AG09309 (cell line): ENCODE measurements at regions not wholly inside any gene's neighbourhood (a gene's known extent, or its start where the extent isn't known, plus 50 kb on each side); places are given as distances from the start of the nearest gene placed in this dataset.

Experiments
- DNase-seq: peaks from one replicate; pipeline ENCODE4 v3.0.0-alpha.2; 2010; ENCODE audit warnings: low read depth
- H3K4me3 ChIP-seq: 2 replicates; pipeline ENCODE4 v1.5.1; 2011; ENCODE audit warnings: mild to moderate bottlenecking, low read depth, low read length, moderate library complexity; ENCODE audit not compliant: control insufficient read depth
- CTCF ChIP-seq: IDR thresholded peaks from 2 replicates; pipeline ENCODE4 v1.5.1; 2011; ENCODE audit warnings: mild to moderate bottlenecking, low read depth, low read length, inconsistent platforms; ENCODE audit not compliant: insufficient read depth, control insufficient read depth; ENCODE audit errors: missing control alignments

DNA sequence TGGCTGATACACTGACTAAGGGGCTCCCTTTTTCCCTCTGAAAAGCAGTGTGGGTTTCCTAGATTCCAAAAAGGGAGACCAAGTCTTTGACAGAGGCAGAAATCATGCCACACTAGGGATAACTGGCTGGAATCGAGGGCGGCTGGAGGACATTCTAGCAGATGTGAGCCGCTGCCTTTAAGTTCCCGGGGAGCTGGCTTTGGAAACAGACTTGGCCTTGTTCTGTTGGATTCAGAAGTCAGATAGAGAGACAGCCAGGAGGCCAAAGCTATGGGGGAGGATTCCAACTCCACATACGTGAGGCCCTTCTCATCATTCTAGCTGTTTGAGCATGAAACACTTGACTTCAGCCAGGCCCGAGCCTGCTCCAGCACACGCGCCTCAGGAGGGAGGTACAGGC is 109.9 kb upstream of the FOXC1 start:
- no peak for DNase-seq
- no peak overlapping the region for H3K4me3 ChIP-seq
- TF ChIP-seq CTCF: no peak

GRCh38 chr6:1500913-1501312 is 108.8 kb upstream of the FOXC1 start:
- no peak overlapping the region for H3K4me3 ChIP-seq
- DNase-seq: no peak
- TF ChIP-seq CTCF: no peak

GRCh38 chr6:1502041-1502440 is 107.7 kb upstream of the FOXC1 start:
- no peak for TF ChIP-seq CTCF
- DNase-seq: peak; percentile 66
- H3K4me3 ChIP-seq: no peak overlapping the region

GRCh38 chr6:1503811-1504210 is 105.9 kb upstream of the FOXC1 start:
- H3K4me3 ChIP-seq: no peak overlapping the region
- DNase-seq: no peak
- no peak for TF ChIP-seq CTCF

DNA sequence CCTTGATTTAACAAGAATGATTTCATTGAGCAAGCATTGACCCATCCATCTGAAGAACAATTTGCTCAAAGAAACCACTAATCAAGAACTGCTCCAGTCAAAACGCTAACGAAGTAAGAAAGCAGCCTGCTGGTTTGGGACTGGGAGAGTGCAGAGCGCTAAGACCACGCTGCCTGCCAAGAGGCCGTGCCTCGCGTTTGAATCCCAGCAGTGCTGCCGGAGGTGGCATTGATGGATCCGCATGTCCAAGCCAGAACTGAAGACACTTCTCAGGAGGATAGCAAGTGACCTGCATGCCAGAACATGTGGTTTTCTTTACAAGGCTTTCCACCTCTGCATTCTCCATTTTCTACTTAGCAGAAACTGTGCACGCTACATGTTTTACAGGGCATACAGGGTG is 105.2 kb upstream of the FOXC1 start:
- no peak overlapping the region for H3K4me3 ChIP-seq
- DNase-seq: no peak
- no peak for TF ChIP-seq CTCF

DNA sequence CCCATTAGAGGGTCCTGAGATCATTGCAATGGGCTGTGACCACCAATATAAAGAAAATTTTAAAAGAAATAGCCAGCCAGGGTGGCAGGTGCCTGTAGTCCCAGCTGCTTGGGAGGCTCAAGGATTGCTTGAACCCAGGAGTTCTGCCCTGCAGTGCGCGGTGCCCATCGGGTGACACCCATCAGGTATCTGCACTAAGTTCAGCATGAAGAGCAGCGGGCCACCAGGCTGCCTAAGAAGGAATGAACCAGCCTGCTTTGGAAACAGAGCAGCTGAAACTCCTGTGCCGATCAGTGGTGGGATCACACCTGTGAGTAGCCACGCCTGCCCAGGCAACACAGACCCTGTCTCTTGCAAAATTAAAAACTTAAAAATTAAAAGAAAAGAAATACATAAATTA is 102.5 kb upstream of the FOXC1 start:
- TF ChIP-seq CTCF: no peak
- DNase-seq: no peak
- no peak overlapping the region for H3K4me3 ChIP-seq

GRCh38 chr6:1509241-1509640 is 100.5 kb upstream of the FOXC1 start:
- H3K4me3 ChIP-seq: no peak overlapping the region
- no peak for DNase-seq
- TF ChIP-seq CTCF: no peak
